ENCODE measurements at regions not wholly inside any gene's neighbourhood (a gene's known extent, or its start where the extent isn't known, plus 50 kb on each side); places are given as distances from the start of the nearest gene placed in this dataset. TPM values are rescaled to one million over a fixed set of nuclear protein-coding genes. Genes with fewer than 3 reads are reported as not detected.

- Histone ChIP-seq H3K4me1 (ENCODE audit: control insufficient read depth, insufficient read depth, low read depth, low read length) (peaks cover 3% of the 10 kb centered on the region), H3K79me1 (replicated peaks; ENCODE audit: low read length, poor library complexity, severe bottlenecking) (peaks cover 2% of the 10 kb centered on the region), H3K4me2 (ENCODE audit: low read length, poor library complexity, severe bottlenecking) (no peak overlapping the region), H3K4ac (ENCODE audit: low read depth in 1 of 2, low read length in 2 of 2) (no peak overlapping the region), H2BK12ac (ENCODE audit: low read length in 2 of 2) (no peak overlapping the region), H2AFZ (ENCODE audit: low read depth, low read length) (no peak overlapping the region), H2BK5ac (ENCODE audit: low read depth, low read length, poor library complexity, severe bottlenecking) (no peak overlapping the region), H3K27me3 (ENCODE audit: control insufficient read depth in 1 of 2, insufficient read depth in 1 of 2, low read length in 2 of 2) (no peaks in the 10 kb centered on the region), H2BK120ac (ENCODE audit: low read depth, low read length) (no peak overlapping the region), H2AK5ac (ENCODE audit: low read length, severe bottlenecking) (peak overlapping the region; percentile 3), H3K9ac (ENCODE audit: low read length) (no peak overlapping the region), H4K91ac (ENCODE audit: low read length) (no peak overlapping the region), H3K18ac (ENCODE audit: low read depth in 1 of 2, low read length in 2 of 2) (no peak overlapping the region), H2BK15ac (ENCODE audit: low read depth, poor library complexity, severe bottlenecking) (no peak overlapping the region), H3K23ac (ENCODE audit: low read length in 2 of 2) (no peak overlapping the region), H3K4me3 (ENCODE audit: insufficient read depth in 1 of 2, low read depth in 1 of 2, low read length in 2 of 2) (peak overlapping the region in 1 of 2 experiments; percentile 60), H3K9me3 (ENCODE audit: control insufficient read depth, low read length) (no peaks in the 10 kb centered on the region), H3K36me3 (ENCODE audit: control insufficient read depth in 1 of 2, insufficient read depth in 2 of 2, low read depth in 1 of 2, low read length in 2 of 2) (no peaks in the 10 kb centered on the region), H3K14ac (ENCODE audit: low read length in 2 of 2) (no peak overlapping the region), H3K27ac (ENCODE audit: low read length, poor library complexity, severe bottlenecking) (peak overlapping the region; percentile 63), H4K8ac (ENCODE audit: low read length) (no peak overlapping the region)
- no peak for DNase-seq
- 97% methylated on average over 1 of the region's 1 CpG for WGBS
Measured at GRCh38 chr3:98952404-98952803, 50.9 kb upstream of the DCBLD2 start.

Small RNA genes lying in the stretch of these regions (small RNA-seq; reads per million reads assigned to genes)
- gene AC107297.1 (ENCODE audit: low read depth) (not detected), gene RF00066 (ENCODE audit: low read depth) (not detected)
